BE2C (cell line): ENCODE measurements at regions not wholly inside any gene's neighbourhood (a gene's known extent, or its start where the extent isn't known, plus 50 kb on each side); places are given as distances from the start of the nearest gene placed in this dataset.

Experiments
- DNase-seq: peaks from one replicate; pipeline ENCODE4 v3.0.0-alpha.2; 2020
- H3K27me3 ChIP-seq: fragments of 250-450 bp; sonication (Bioruptor Pico); 2 replicates; pipeline ENCODE4 v1.5.1; 2020; ENCODE audit warnings: mild to moderate bottlenecking
- H3K36me3 ChIP-seq: fragments of 250-450 bp; sonication (Bioruptor Pico); 2 replicates; pipeline ENCODE4 v1.5.1; 2020; ENCODE audit warnings: mild to moderate bottlenecking
- H3K4me1 ChIP-seq: fragments of 250-450 bp; sonication (Bioruptor Pico); 2 replicates; pipeline ENCODE4 v1.5.1; 2020
- H3K4me3 ChIP-seq: 2 replicates; pipeline ENCODE4 v1.5.1; 2011; ENCODE audit warnings: low read depth, low read length
- H3K9me3 ChIP-seq: fragments of 250-450 bp; sonication (Bioruptor Pico); 2 replicates; pipeline ENCODE4 v1.5.1; 2020
- TF ChIP-seq, protein P1 (sequence below): IDR thresholded peaks from 2 replicates; pipeline ENCODE4 v1.5.1; 2012; ENCODE audit warnings: mild to moderate bottlenecking, low read depth, low read length

DNA sequence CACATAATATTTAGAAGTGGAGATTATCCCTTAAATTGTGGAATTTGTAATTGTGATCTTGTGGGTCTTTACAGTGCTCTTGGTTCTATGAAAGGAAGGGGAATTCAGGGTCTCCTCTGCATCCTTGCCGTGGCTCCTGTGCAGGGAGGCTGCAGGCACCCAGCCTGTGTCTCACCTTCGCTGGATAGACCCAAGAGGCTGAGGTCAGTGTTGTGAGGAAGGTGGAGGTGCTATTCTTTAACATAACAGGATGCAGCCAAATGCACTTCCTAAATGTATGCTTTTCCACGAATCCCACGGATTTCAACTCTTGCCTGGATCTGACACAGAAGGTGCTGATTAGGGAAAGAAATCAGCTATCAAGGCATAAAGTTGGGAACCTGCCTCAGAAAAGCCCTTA, 69.5 kb downstream of the TMEM18 start:
- Histone ChIP-seq H3K36me3 (no peaks in the 10 kb centered on the region), H3K4me1 (no peaks in the 10 kb centered on the region), H3K4me3 (no peak overlapping the region), H3K27me3 (no peaks in the 10 kb centered on the region), H3K9me3 (no peaks in the 10 kb centered on the region)
- no peak for DNase-seq
- TF ChIP-seq, protein P1, sequence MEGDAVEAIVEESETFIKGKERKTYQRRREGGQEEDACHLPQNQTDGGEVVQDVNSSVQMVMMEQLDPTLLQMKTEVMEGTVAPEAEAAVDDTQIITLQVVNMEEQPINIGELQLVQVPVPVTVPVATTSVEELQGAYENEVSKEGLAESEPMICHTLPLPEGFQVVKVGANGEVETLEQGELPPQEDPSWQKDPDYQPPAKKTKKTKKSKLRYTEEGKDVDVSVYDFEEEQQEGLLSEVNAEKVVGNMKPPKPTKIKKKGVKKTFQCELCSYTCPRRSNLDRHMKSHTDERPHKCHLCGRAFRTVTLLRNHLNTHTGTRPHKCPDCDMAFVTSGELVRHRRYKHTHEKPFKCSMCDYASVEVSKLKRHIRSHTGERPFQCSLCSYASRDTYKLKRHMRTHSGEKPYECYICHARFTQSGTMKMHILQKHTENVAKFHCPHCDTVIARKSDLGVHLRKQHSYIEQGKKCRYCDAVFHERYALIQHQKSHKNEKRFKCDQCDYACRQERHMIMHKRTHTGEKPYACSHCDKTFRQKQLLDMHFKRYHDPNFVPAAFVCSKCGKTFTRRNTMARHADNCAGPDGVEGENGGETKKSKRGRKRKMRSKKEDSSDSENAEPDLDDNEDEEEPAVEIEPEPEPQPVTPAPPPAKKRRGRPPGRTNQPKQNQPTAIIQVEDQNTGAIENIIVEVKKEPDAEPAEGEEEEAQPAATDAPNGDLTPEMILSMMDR, result no peak

DNA sequence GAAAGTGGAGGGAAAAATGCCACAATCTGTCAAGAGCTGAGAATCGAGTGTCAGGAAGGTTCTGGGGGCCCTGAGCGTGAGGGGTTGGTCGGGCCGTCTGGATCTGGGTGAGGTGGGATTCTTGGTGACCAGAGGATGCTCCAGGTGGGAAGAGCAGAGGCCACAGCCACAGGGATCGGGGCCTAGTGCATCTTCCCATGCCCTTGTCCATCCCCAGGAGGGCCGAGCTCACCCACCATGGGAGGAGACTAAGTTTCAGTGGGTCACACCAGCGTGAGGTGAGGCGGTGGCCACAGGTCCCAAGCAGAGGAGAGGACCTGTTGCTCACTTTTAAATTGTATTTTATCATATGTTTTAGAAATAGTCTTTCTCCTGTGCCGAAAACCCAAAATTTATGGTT, 70.0 kb downstream of the TMEM18 start:
- Histone ChIP-seq H3K9me3 (no peaks in the 10 kb centered on the region), H3K27me3 (no peaks in the 10 kb centered on the region), H3K36me3 (no peaks in the 10 kb centered on the region), H3K4me1 (no peaks in the 10 kb centered on the region), H3K4me3 (no peak overlapping the region)
- TF ChIP-seq, protein P1, result no peak
- DNase-seq, result no peak

- no peak for DNase-seq
- Histone ChIP-seq H3K27me3 (no peaks in the 10 kb centered on the region), H3K36me3 (no peaks in the 10 kb centered on the region), H3K4me1 (no peaks in the 10 kb centered on the region), H3K9me3 (no peaks in the 10 kb centered on the region), H3K4me3 (no peak overlapping the region)
- TF ChIP-seq, protein P1, result no peak
Observed at GRCh38 chr2:605674-606608, 71.3 kb downstream of the TMEM18 start.

- H3K36me3 ChIP-seq, result no peaks in the 10 kb centered on the region
- no peaks in the 10 kb centered on the region for H3K9me3 ChIP-seq
- TF ChIP-seq, protein P1, result no peak
- H3K4me3 ChIP-seq, result no peak overlapping the region
- no peak for DNase-seq
- H3K4me1 ChIP-seq, result no peaks in the 10 kb centered on the region
- no peaks in the 10 kb centered on the region for H3K27me3 ChIP-seq
Observed at GRCh38 chr2:604854-605524, 72.2 kb downstream of the TMEM18 start.

GRCh38 chr2:604385-604784, 72.8 kb downstream of the TMEM18 start:
- H3K4me3 ChIP-seq, result no peak overlapping the region
- H3K4me1 ChIP-seq, result no peaks in the 10 kb centered on the region
- no peaks in the 10 kb centered on the region for H3K36me3 ChIP-seq
- H3K27me3 ChIP-seq, result no peaks in the 10 kb centered on the region
- H3K9me3 ChIP-seq, result no peaks in the 10 kb centered on the region
- no peak for DNase-seq
- TF ChIP-seq, protein P1, result no peak

- Histone ChIP-seq H3K4me1 (no peaks in the 10 kb centered on the region), H3K27me3 (no peaks in the 10 kb centered on the region), H3K36me3 (no peaks in the 10 kb centered on the region), H3K9me3 (no peaks in the 10 kb centered on the region), H3K4me3 (no peak overlapping the region)
- TF ChIP-seq, protein P1, result no peak
- no peak for DNase-seq
Observed at GRCh38 chr2:603869-604268, 73.3 kb downstream of the TMEM18 start.
